HG02852 (cell line): ENCODE measurements at regions not wholly inside any gene's neighbourhood (a gene's known extent, or its start where the extent isn't known, plus 50 kb on each side); places are given as distances from the start of the nearest gene placed in this dataset.
A peak's percentile ranks its signal among the peaks of the same experiment; 100 is the strongest.

Source experiments
- ATAC-seq: cut with Tn5 transposase; IDR thresholded peaks from one replicate; pipeline ENCODE4 v1.9.1; 2021; ENCODE audit warnings: mild to moderate bottlenecking, moderate library complexity; ENCODE audit not compliant: unreplicated experiment

GRCh38 chr3:72496051-72496670 lies 352.1 kb downstream of the SHQ1 start:
- no peak for ATAC-seq

GRCh38 chr3:72494626-72495025 lies 353.6 kb downstream of the SHQ1 start:
- ATAC-seq = no peak

DNA sequence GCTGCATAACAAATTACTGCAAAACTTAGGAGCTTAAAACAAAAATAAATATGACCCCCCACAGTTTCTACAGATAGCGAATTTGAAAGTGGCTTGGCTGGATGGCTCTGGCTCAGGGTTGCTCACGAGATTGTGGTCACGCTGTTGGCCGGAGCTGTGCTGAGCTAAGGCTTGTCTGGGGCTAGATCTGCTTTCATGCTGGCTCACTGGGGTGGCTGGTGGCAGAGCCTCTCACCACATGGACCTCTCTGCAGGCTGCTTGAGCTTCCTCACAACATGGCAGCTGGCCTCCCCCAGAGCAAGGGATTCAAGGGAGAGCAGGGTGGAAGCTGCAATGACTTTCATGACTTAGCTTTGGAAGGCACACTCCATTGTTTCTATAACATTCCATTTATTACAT lies 354.1 kb downstream of the SHQ1 start:
- ATAC-seq = no peak

GRCh38 chr3:72492240-72492639 lies 356.0 kb downstream of the SHQ1 start:
- no peak for ATAC-seq

- no peak for ATAC-seq
These were observed 357.4 kb downstream of the SHQ1 start for GRCh38 chr3:72490688-72491435.

DNA sequence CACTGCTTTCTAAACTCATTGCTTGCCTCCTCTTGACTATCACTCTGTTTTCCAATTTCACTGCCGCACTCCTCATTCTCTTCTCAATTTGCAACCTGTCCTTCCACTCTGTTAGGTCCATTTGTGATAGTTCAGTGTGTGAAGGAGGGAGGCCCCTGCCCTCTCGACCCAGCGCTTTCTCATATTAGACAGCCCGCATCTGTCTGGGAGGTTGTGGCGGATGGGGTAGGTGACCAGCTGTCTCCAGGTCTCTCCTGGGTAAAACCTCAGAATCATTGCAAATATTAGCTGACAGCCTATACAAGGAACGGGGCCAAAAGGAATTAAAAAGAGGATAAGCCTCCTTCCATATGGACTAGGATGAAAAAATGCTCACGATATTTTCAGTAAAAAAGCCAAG lies 358.3 kb downstream of the SHQ1 start:
- no peak for ATAC-seq

GRCh38 chr3:72488738-72489035 lies 359.6 kb downstream of the SHQ1 start:
- ATAC-seq = no peak

DNA sequence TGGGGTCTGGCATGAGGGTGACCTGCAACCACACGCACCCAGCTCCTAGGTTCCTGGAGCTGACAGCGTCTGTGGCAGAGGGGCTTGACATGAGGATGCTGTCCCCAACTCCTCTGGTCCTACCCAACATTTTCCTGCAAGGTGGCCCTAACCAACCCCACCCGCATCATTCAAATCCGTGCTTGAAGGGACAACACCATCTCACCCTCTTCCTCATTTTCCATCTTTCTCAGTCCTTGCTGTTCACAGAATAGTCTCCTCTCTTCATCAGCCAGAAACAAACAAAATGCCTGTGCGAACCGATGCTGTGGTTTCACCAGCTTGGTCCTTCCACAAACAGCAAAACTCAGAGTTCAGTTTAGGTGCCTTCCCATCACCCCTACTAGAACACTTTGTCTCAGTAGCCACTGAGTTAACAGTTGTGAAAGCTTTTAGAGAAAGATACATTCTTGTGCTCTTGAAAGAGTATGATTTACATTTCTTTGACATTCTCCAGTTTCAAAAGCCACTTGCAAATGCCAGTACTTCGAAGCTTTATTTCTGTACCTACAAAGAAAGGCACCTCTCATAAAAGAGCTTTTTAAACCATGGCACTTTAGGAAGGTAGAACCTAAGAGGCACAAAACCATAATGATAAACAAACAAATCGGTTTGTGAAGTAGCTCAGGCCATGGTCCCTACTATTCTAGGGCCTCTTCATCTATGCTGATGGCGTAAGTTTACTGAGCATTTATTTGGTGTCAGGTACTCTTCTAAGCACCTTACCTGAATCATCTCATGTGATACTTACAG lies 360.1 kb downstream of the SHQ1 start:
- no peak for ATAC-seq

DNA sequence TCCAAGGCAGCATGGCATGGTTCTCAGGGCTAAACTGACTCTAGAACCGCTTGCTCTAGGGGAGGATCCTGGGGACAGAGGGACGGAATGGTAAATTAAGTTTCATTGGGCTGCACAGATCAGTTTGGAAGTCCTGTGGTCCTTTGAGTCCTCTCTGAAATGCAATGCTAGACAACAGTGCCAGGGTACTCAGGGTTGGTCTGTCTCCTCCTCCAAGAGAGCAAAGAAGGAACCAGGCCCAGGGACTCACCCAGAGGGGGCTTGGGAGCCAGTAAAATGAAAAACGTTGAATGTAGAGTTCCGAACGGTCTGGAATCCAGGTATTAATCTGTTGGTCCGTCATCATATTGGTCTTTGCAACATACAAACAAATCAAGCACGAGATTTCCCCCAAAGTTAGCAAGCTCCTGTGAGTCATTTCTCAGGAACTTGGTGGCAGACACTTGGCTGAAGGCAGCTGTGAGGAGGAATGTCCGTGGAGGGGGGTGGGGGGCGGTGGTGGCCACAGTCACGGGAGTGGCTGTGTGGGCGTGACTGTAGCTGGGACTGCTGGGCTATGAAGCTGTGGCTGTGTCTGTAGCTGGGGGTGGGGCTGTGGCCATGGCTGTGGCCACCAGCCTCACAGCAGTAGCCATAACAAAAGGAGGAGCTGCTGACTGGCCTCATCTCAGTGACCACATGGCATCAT lies 361.0 kb downstream of the SHQ1 start:
- ATAC-seq = no peak

DNA sequence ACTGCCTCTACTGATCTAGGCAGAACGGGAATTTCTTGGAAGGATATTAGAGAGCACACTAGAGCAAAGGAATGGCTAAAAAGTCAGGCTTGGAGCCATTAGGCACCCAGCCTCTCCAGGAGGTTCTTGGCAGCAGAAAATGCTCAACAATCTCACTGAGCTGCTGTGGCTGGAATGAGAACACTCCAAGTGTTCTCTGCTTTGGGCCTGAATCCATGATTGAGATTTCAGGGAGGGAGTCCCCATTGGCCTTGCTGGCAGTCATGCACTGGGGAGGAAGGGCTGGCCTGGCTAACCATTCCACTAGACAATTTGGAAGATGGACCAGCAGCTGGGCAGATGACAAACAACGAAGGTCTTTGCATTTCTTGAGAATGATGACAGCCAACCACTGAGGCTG lies 362.6 kb downstream of the SHQ1 start:
- ATAC-seq = no peak

- no peak for ATAC-seq
These were observed 364.6 kb downstream of the SHQ1 start for GRCh38 chr3:72483554-72484104.

- ATAC-seq = peak; percentile 59
These were observed 365.5 kb downstream of the SHQ1 start for GRCh38 chr3:72482589-72483321.

GRCh38 chr3:72481542-72481941 lies 366.7 kb downstream of the SHQ1 start:
- no peak for ATAC-seq

- ATAC-seq = no peak
These were observed 367.9 kb downstream of the SHQ1 start for GRCh38 chr3:72480366-72480765.

DNA sequence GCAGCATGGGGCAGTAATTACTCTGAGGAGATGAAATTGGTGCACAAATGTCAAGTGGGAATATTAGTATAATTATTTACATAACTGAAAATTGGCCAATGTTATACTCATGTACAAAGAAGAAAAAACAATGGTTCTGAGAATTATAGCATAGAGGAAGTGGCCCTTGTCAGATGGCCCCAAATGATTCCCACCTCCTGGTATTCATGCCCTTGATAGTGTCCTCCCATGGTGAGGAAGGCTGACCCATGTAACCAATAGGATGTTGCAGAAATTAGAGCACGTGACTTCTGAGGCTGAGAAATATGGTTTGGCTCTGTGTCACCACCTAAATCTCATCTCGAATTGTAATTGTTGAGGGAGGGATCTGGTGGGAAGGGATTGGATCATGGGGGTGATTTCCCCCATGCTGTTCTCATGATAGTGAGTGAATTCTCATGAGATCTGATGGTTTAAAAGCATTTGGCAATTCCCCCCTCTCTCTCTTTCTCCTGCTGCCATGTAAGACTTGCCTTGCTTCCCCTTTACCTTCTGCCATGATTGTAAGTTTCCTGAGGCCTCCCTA lies 368.5 kb downstream of the SHQ1 start:
- no peak for ATAC-seq

DNA sequence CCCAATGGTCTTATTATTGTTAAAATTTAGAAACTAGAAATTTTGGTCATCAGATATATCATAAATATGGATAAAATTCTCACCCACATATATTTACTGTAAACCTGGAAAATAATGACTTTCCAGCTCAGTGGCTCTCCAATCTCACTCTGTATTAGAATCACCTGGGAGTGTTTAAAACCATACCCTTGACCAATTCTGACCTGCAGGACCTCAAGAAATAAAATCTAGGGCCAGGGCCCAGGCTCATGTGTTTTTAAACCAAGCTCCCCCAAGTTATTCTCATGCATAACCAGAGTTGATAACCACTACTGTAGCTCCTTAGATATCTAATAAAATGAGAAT lies 372.1 kb downstream of the SHQ1 start:
- no peak for ATAC-seq

DNA sequence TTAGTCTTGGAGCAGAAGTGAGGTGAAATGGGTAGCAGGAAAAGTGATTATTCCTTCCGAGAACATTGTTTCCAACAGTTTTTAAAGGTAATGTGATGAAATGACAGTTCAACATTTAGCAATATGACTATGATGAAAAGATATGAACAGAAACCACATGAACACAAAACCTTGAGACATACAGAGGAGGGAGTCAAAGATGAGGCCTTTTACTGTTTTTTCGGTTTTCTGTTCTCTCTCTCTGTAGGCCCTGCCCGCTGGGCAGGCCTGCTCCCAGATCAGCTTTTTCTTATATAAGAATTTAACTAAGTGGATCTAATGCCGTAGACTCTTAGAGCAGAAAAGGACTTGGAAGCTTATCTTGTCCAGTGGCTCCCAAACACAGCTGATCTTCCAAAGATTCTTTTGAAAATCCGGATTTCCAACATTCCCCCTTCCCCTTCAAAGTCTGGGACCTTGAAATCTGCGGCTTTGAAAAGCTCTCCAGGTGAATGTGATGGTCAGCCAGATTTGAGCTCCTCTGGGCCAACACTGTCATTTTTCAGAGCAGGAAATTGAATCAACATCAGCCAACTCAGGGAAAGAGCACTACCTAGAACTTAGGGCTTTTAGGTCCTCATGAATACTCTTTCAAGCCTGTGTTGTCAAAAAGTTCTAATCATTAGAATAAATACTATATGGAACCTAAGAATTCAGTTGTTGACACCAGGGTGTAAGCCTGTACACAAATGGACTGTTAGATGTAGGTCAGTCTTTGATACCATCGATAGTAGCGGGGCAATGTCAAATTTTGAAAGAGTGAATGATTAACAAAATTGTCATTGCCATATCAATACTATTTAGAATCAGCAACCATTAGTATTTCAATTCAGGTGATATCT lies 372.7 kb downstream of the SHQ1 start:
- ATAC-seq = no peak

GRCh38 chr3:72474775-72475174 lies 373.5 kb downstream of the SHQ1 start:
- ATAC-seq = no peak

DNA sequence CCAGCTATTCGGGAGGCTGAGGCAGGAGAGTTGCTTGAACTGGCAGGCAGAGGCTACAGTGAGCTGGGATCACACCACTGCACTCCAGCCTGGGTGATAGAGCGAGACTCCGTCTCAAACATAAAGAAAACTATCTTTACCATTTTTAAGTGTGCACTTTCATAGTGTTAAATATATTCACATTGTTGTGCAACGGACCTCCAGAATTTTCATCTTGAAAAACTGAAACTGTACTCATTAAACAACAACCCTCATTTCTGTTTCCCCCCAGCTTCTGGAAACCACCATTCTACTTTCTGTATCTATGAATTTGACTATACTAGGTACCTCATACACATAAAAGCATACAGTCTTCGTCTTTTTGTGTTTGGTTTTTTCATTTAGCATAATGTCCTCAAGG lies 375.1 kb downstream of the SHQ1 start:
- ATAC-seq = peak; percentile 92
